T-helper 2 cell treated with Interferon-gamma antibody and Interleukin-4, amounts not matched to agents 5 μg/mL and 100 μg/mL, for 36 hours (primary cell): ENCODE measurements at regions not wholly inside any gene's neighbourhood (a gene's known extent, or its start where the extent isn't known, plus 50 kb on each side); places are given as distances from the start of the nearest gene placed in this dataset.

Source experiments
- DNase-seq: peaks from one replicate; pipeline ENCODE4 v3.0.0; 2021; ENCODE audit warnings: low spot score
- H3K27ac Mint-ChIP-seq: one replicate; pipeline ENCODE4 v1.8.0; 2021; ENCODE audit warnings: mild to moderate bottlenecking, mixed read lengths
- H3K27me3 Mint-ChIP-seq: one replicate; pipeline ENCODE4 v1.8.0; 2021; ENCODE audit warnings: low read depth, mixed read lengths
- H3K36me3 Mint-ChIP-seq: one replicate; pipeline ENCODE4 v1.8.0; 2021; ENCODE audit warnings: low read depth, mixed read lengths
- H3K4me1 Mint-ChIP-seq: one replicate; pipeline ENCODE4 v1.8.0; 2021; ENCODE audit warnings: low read depth, mixed read lengths
- H3K4me3 Mint-ChIP-seq: one replicate; pipeline ENCODE4 v1.8.0; 2022; ENCODE audit warnings: mild to moderate bottlenecking, moderate library complexity, mixed read lengths
- H3K9me3 Mint-ChIP-seq: one replicate; pipeline ENCODE4 v1.8.0; 2021; ENCODE audit warnings: mixed read lengths

- Mint-ChIP-seq H3K4me3 (no peak overlapping the region), H3K4me1 (peaks cover 67% of the 10 kb centered on the region), H3K27ac (no peak overlapping the region), H3K27me3 (peaks cover 2% of the 10 kb centered on the region), H3K9me3 (peaks cover 46% of the 10 kb centered on the region), H3K36me3 (peaks cover 24% of the 10 kb centered on the region)
- no peak for DNase-seq
Measured at GRCh38 chr7:17155529-17155928, 142.9 kb upstream of the AHR start.

GRCh38 chr7:17158261-17158660 lies 140.2 kb upstream of the AHR start:
- Mint-ChIP-seq H3K27ac (no peak overlapping the region), H3K4me3 (no peak overlapping the region), H3K4me1 (peaks cover 57% of the 10 kb centered on the region), H3K36me3 (peaks cover 46% of the 10 kb centered on the region), H3K27me3 (peaks cover 2% of the 10 kb centered on the region), H3K9me3 (peaks cover 61% of the 10 kb centered on the region)
- DNase-seq, result no peak

- Mint-ChIP-seq H3K9me3 (peaks cover 61% of the 10 kb centered on the region), H3K27ac (peak overlapping the region; percentile 24), H3K4me1 (peaks cover 47% of the 10 kb centered on the region), H3K36me3 (peaks cover 44% of the 10 kb centered on the region), H3K27me3 (peaks cover 2% of the 10 kb centered on the region), H3K4me3 (peak overlapping the region; percentile 18)
- no peak for DNase-seq
Measured at GRCh38 chr7:17159500-17160037, 138.9 kb upstream of the AHR start.

GRCh38 chr7:17166824-17167379 lies 131.6 kb upstream of the AHR start:
- Mint-ChIP-seq H3K4me3 (no peak overlapping the region), H3K4me1 (peaks cover 34% of the 10 kb centered on the region), H3K36me3 (peaks cover 17% of the 10 kb centered on the region), H3K27ac (no peak overlapping the region), H3K27me3 (no peaks in the 10 kb centered on the region), H3K9me3 (peaks cover 24% of the 10 kb centered on the region)
- DNase-seq, result peak; percentile 32

- Mint-ChIP-seq H3K4me3 (peak overlapping the region; percentile 9), H3K27me3 (no peaks in the 10 kb centered on the region), H3K36me3 (peaks cover 6% of the 10 kb centered on the region), H3K4me1 (peaks cover 31% of the 10 kb centered on the region), H3K27ac (no peak overlapping the region), H3K9me3 (peaks cover 12% of the 10 kb centered on the region)
- no peak for DNase-seq
Measured at GRCh38 chr7:17168416-17168815, 130.0 kb upstream of the AHR start.

- H3K9me3 Mint-ChIP-seq, result peaks cover 4% of the 10 kb centered on the region
- peaks cover 30% of the 10 kb centered on the region for H3K4me1 Mint-ChIP-seq
- peaks cover 1% of the 10 kb centered on the region for H3K36me3 Mint-ChIP-seq
- no peak for DNase-seq
- peaks cover 3% of the 10 kb centered on the region for H3K27me3 Mint-ChIP-seq
- no peak overlapping the region for H3K27ac Mint-ChIP-seq
- H3K4me3 Mint-ChIP-seq, result no peak overlapping the region
Measured at GRCh38 chr7:17171427-17171826, 127.0 kb upstream of the AHR start.

- Mint-ChIP-seq H3K4me3 (no peak overlapping the region), H3K36me3 (no peaks in the 10 kb centered on the region), H3K27me3 (peaks cover 3% of the 10 kb centered on the region), H3K4me1 (peaks cover 3% of the 10 kb centered on the region), H3K9me3 (no peaks in the 10 kb centered on the region), H3K27ac (no peak overlapping the region)
- DNase-seq, result no peak
Measured at GRCh38 chr7:17176371-17177032, 122.0 kb upstream of the AHR start.

GRCh38 chr7:17178545-17178944 lies 119.9 kb upstream of the AHR start:
- H3K4me1 Mint-ChIP-seq, result no peaks in the 10 kb centered on the region
- H3K27ac Mint-ChIP-seq, result no peak overlapping the region
- H3K9me3 Mint-ChIP-seq, result no peaks in the 10 kb centered on the region
- no peak for DNase-seq
- no peak overlapping the region for H3K4me3 Mint-ChIP-seq
- no peaks in the 10 kb centered on the region for H3K36me3 Mint-ChIP-seq
- peaks cover 3% of the 10 kb centered on the region for H3K27me3 Mint-ChIP-seq

DNA sequence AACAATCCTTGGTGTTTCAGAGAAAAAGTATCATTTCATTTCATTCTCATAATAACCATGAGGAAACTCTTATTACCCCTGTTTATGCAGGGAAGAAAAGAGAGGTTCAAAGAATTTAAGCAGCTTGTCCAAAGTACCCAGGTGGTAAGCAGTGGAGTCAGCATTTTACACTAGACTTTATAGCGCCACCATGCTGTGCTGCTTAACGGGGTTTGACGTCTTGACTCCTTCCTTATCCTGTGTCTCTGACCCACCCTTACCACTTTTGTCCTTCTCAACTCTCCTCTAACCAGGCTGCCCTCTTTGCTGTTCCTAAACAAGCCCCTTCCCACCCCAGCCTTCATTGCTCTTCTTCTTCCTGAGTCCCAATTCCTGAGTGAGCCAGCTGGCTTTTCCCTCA lies 117.0 kb upstream of the AHR start:
- H3K27ac Mint-ChIP-seq, result no peak overlapping the region
- no peaks in the 10 kb centered on the region for H3K9me3 Mint-ChIP-seq
- H3K4me1 Mint-ChIP-seq, result peaks cover 7% of the 10 kb centered on the region
- no peak for DNase-seq
- H3K27me3 Mint-ChIP-seq, result no peaks in the 10 kb centered on the region
- no peak overlapping the region for H3K4me3 Mint-ChIP-seq
- no peaks in the 10 kb centered on the region for H3K36me3 Mint-ChIP-seq

- Mint-ChIP-seq H3K36me3 (no peaks in the 10 kb centered on the region), H3K9me3 (no peaks in the 10 kb centered on the region), H3K27me3 (no peaks in the 10 kb centered on the region), H3K4me3 (no peak overlapping the region), H3K4me1 (peaks cover 7% of the 10 kb centered on the region), H3K27ac (no peak overlapping the region)
- no peak for DNase-seq
Measured at GRCh38 chr7:17183630-17184328, 114.7 kb upstream of the AHR start.

- no peak for DNase-seq
- Mint-ChIP-seq H3K9me3 (no peaks in the 10 kb centered on the region), H3K4me1 (peaks cover 7% of the 10 kb centered on the region), H3K27me3 (peaks cover 3% of the 10 kb centered on the region), H3K27ac (no peak overlapping the region), H3K4me3 (no peak overlapping the region), H3K36me3 (no peaks in the 10 kb centered on the region)
Measured at GRCh38 chr7:17184805-17185689, 113.4 kb upstream of the AHR start.

DNA sequence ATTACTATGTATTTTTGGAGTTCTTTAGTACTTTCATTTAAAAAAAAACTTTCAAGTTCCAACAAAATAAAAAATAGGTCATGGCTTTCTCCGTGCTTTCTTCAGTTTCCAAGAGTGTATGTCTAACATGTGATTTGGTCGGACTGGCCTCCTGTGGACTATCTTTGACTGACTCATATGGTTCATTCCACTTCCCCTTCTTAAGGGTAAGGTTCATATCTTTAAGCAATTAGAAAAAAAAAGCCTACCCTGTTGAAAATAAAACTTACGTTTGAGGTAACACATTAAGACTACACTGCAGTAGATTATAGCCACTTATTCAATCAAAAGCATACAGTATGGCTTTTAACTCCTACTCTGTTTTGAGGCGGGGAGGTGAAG lies 112.8 kb upstream of the AHR start:
- Mint-ChIP-seq H3K4me3 (no peak overlapping the region), H3K4me1 (peaks cover 7% of the 10 kb centered on the region), H3K9me3 (no peaks in the 10 kb centered on the region), H3K36me3 (no peaks in the 10 kb centered on the region), H3K27ac (no peak overlapping the region), H3K27me3 (peaks cover 3% of the 10 kb centered on the region)
- DNase-seq, result no peak

- Mint-ChIP-seq H3K27ac (no peak overlapping the region), H3K4me1 (peaks cover 7% of the 10 kb centered on the region), H3K4me3 (no peak overlapping the region), H3K36me3 (no peaks in the 10 kb centered on the region), H3K27me3 (peaks cover 3% of the 10 kb centered on the region), H3K9me3 (no peaks in the 10 kb centered on the region)
- no peak for DNase-seq
Measured at GRCh38 chr7:17186745-17187530, 111.5 kb upstream of the AHR start.
